ENCODE measurements at regions not wholly inside any gene's neighbourhood (a gene's known extent, or its start where the extent isn't known, plus 50 kb on each side); places are given as distances from the start of the nearest gene placed in this dataset.

- TF ChIP-seq CTCF (IDR thresholded peaks at IDR 0.05) (no peak), POLR2A (IDR thresholded peaks at IDR 0.05) (no peak), POLR2AphosphoS5 (IDR thresholded peaks at IDR 0.05) (no peak), EP300 (IDR thresholded peaks at IDR 0.05) (no peak)
These were observed 181.0 kb downstream of the KTN1 start for GRCh38 chr14:55760789-55761566.
